Liver (tissue), 8 donors: ENCODE measurements at regions not wholly inside any gene's neighbourhood (a gene's known extent, or its start where the extent isn't known, plus 50 kb on each side); places are given as distances from the start of the nearest gene placed in this dataset.

Experiments
- DNase-seq: peaks from one replicate; pipeline ENCODE4 v3.0.0-alpha.2; 2017; ENCODE audit warnings: low spot score
- H3K27ac ChIP-seq, 2 donors: one replicate each; pipeline ENCODE4 v1.7.0; 2013; ENCODE audit warnings: inconsistent platforms in 2 of 2, low read length in 2 of 2, control low read depth in 1 of 2, low read depth in 1 of 2, mild to moderate bottlenecking in 1 of 2
- H3K27me3 ChIP-seq, 4 donors: one replicate each; pipeline versions ENCODE4 v1.6.1 to v1.7.0; 2013; ENCODE audit warnings: low read length in 3 of 4, inconsistent platforms in 1 of 4, mild to moderate bottlenecking in 1 of 4, moderate library complexity in 1 of 4; ENCODE audit not compliant: control insufficient read depth in 4 of 4, insufficient read depth in 4 of 4
- H3K36me3 ChIP-seq, 4 donors: one replicate each; pipeline versions ENCODE4 v1.6.1 to v1.7.0; 2013; ENCODE audit warnings: low read length in 3 of 4, mild to moderate bottlenecking in 3 of 4, low read depth in 1 of 4, moderate library complexity in 1 of 4; ENCODE audit not compliant: control insufficient read depth in 4 of 4, insufficient read depth in 3 of 4
- H3K4me1 ChIP-seq, 4 donors: one replicate each; pipeline versions ENCODE4 v1.6.1 to v1.7.0; 2013; ENCODE audit warnings: low read length in 3 of 4, mild to moderate bottlenecking in 3 of 4, moderate library complexity in 1 of 4; ENCODE audit not compliant: control insufficient read depth in 4 of 4, insufficient read depth in 4 of 4
- H3K4me3 ChIP-seq, 3 donors: one replicate each; pipeline versions ENCODE4 v1.6.1 to v1.7.0; 2013; ENCODE audit warnings: low read length in 3 of 3, control low read depth in 1 of 3, low read depth in 1 of 3, mild to moderate bottlenecking in 1 of 3
- H3K9ac ChIP-seq, 2 donors: one replicate each; pipeline ENCODE4 v1.7.0; 2013; ENCODE audit warnings: low read length in 2 of 2, mild to moderate bottlenecking in 2 of 2, moderate library complexity in 2 of 2, control low read depth in 1 of 2, low read depth in 1 of 2
- H3K9me3 ChIP-seq, 4 donors: one replicate each; pipeline versions ENCODE4 v1.6.1 to v1.7.0; 2013; ENCODE audit warnings: low read length in 3 of 4; ENCODE audit not compliant: control insufficient read depth in 4 of 4
- EGR1 ChIP-seq, 2 donors: IDR thresholded peaks; 2 replicates each; pipeline ENCODE4 v1.6.1; 2016 to 2018; ENCODE audit warnings: antibody characterized with exemption in 2 of 2, low read depth in 2 of 2
- FOXA1 ChIP-seq: IDR thresholded peaks from 2 replicates; pipeline ENCODE4 v1.6.1; 2016; ENCODE audit warnings: antibody characterized with exemption
- FOXA2 ChIP-seq: IDR thresholded peaks from 2 replicates; pipeline ENCODE4 v1.6.1; 2016; ENCODE audit warnings: antibody characterized with exemption
- GABPA ChIP-seq, 2 donors: IDR thresholded peaks in 1 of 2; conservative IDR thresholded peaks in 1 of 2; 2 replicates each; pipeline ENCODE4 v1.6.1; 2016; ENCODE audit warnings: antibody characterized with exemption in 2 of 2, mild to moderate bottlenecking in 1 of 2, moderate library complexity in 1 of 2
- HNF4A ChIP-seq, 2 donors: conservative IDR thresholded peaks; 2 replicates each; pipeline ENCODE4 v1.6.1; 2016; ENCODE audit warnings: antibody characterized with exemption in 2 of 2, mild to moderate bottlenecking in 2 of 2
- HNF4G ChIP-seq: IDR thresholded peaks from 2 replicates; pipeline ENCODE4 v1.6.1; 2016; ENCODE audit warnings: antibody characterized with exemption
- JUND ChIP-seq, 2 donors: IDR thresholded peaks; 2 replicates each; pipeline ENCODE4 v1.6.1; 2016; ENCODE audit warnings: antibody characterized with exemption in 2 of 2
- NR2F2 ChIP-seq: IDR thresholded peaks from 2 replicates; pipeline ENCODE4 v1.6.1; 2016; ENCODE audit warnings: antibody characterized with exemption
- RAD21 ChIP-seq, 2 donors: IDR thresholded peaks; 2 replicates each; pipeline ENCODE4 v1.6.1; 2016; ENCODE audit warnings: antibody characterized with exemption in 2 of 2, mild to moderate bottlenecking in 2 of 2
- RXRA ChIP-seq, 2 donors: IDR thresholded peaks; 2 replicates each; pipeline ENCODE4 v1.6.1; 2017 to 2018; ENCODE audit warnings: antibody characterized with exemption in 2 of 2, mild to moderate bottlenecking in 1 of 2
- SP1 ChIP-seq: IDR thresholded peaks from 2 replicates; pipeline ENCODE4 v1.6.1; 2018; ENCODE audit warnings: antibody characterized with exemption, mild to moderate bottlenecking
- TAF1 ChIP-seq: conservative IDR thresholded peaks from 2 replicates; pipeline ENCODE4 v1.6.1; 2016; ENCODE audit warnings: antibody characterized with exemption, mild to moderate bottlenecking
- YY1 ChIP-seq: IDR thresholded peaks from 2 replicates; pipeline ENCODE4 v1.6.1; 2016; ENCODE audit warnings: antibody characterized with exemption, mild to moderate bottlenecking
- WGBS: extraction: QIAGEN DNeasy Blood & Tissue Kit; methylation state at CpG from one replicate; pipeline ENCODE4 v1.1.7; 2013; 5-methylcytosine and 5-hydroxymethylcytosine counted together
- TF ChIP-seq, protein P1 (sequence below): IDR thresholded peaks from 2 replicates; pipeline ENCODE4 v1.6.1; 2016; ENCODE audit warnings: antibody characterized with exemption
- TF ChIP-seq, protein P2 (sequence below): IDR thresholded peaks from 2 replicates; pipeline ENCODE4 v1.6.1; 2016; ENCODE audit warnings: antibody characterized with exemption
- TF ChIP-seq, protein P3 (sequence below): fragments of 150-350 bp; IDR thresholded peaks from 2 replicates; pipeline ENCODE4 v1.5.1; 2017; ENCODE audit warnings: improper control_type of control experiment, low read depth, low read length; ENCODE audit not compliant: missing input control
- TF ChIP-seq, protein P4 (sequence below): IDR thresholded peaks from 2 replicates; pipeline ENCODE4 v1.6.1; 2016; ENCODE audit warnings: antibody characterized with exemption
- TF ChIP-seq, protein P5 (sequence below): IDR thresholded peaks from 2 replicates; pipeline ENCODE4 v1.6.1; 2016; ENCODE audit warnings: antibody characterized with exemption, mild to moderate bottlenecking
- donor health status: healthy.
- donor health status: healthy.
- donor health status: healthy.
- donor health status: healthy.
- donor health status: healthy.

DNA sequence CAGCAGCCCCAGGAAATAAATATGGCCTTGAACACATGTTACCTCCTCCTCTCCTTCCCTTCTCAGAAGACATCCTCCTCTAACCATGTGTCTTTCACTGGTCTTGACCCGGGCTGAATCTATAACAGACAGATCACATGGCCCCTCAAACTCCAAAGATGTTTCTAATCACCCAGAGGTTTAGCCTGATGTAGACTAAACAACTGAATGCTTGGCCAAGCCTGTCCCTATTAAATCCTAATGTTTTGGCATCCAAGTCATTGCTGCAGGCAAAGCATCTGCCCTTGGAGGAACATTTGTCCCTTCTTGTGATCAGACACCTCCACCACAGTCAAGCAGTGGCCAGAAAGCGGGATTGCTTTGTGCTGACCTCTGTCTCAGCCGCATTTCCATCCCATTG is 65.5 kb downstream of the ANKRD60 start:
- Histone ChIP-seq H3K9me3 (no peaks in the 10 kb centered on the region), H3K27me3 (peaks cover 0 to 4% (median 0%) of the 10 kb centered on the region in 4 donors), H3K4me1 (no peaks in the 10 kb centered on the region), H3K27ac (no peak overlapping the region), H3K9ac (no peak overlapping the region), H3K4me3 (no peak overlapping the region), H3K36me3 (no peaks in the 10 kb centered on the region)
- DNase-seq = no peak
- 78% methylated on average over 3 of the region's 3 CpGs for WGBS
- no peak for TF ChIP-seq FOXA1
- TF ChIP-seq, protein P1, sequence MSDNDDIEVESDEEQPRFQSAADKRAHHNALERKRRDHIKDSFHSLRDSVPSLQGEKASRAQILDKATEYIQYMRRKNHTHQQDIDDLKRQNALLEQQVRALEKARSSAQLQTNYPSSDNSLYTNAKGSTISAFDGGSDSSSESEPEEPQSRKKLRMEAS = no peak
- TF ChIP-seq, protein P2, sequence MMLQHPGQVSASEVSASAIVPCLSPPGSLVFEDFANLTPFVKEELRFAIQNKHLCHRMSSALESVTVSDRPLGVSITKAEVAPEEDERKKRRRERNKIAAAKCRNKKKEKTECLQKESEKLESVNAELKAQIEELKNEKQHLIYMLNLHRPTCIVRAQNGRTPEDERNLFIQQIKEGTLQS = no peak
- TF ChIP-seq FOXA2 = no peak
- no peak for TF ChIP-seq GABPA (IDR thresholded peaks at IDR 0.05 in 1 of 2, conservative IDR thresholded peaks at IDR 0.05 in 1 of 2)
- TF ChIP-seq, protein P3, sequence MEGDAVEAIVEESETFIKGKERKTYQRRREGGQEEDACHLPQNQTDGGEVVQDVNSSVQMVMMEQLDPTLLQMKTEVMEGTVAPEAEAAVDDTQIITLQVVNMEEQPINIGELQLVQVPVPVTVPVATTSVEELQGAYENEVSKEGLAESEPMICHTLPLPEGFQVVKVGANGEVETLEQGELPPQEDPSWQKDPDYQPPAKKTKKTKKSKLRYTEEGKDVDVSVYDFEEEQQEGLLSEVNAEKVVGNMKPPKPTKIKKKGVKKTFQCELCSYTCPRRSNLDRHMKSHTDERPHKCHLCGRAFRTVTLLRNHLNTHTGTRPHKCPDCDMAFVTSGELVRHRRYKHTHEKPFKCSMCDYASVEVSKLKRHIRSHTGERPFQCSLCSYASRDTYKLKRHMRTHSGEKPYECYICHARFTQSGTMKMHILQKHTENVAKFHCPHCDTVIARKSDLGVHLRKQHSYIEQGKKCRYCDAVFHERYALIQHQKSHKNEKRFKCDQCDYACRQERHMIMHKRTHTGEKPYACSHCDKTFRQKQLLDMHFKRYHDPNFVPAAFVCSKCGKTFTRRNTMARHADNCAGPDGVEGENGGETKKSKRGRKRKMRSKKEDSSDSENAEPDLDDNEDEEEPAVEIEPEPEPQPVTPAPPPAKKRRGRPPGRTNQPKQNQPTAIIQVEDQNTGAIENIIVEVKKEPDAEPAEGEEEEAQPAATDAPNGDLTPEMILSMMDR = no peak
- no peak for TF ChIP-seq HNF4A (conservative IDR thresholded peaks at IDR 0.05)
- TF ChIP-seq TAF1 = no peak
- TF ChIP-seq RAD21 (IDR thresholded peaks at IDR 0.05) = no peak
- no peak for TF ChIP-seq YY1
- TF ChIP-seq SP1 = no peak
- TF ChIP-seq JUND (IDR thresholded peaks at IDR 0.05) = no peak
- no peak for TF ChIP-seq RXRA (IDR thresholded peaks at IDR 0.05)
- no peak for TF ChIP-seq HNF4G
- TF ChIP-seq, protein P4, sequence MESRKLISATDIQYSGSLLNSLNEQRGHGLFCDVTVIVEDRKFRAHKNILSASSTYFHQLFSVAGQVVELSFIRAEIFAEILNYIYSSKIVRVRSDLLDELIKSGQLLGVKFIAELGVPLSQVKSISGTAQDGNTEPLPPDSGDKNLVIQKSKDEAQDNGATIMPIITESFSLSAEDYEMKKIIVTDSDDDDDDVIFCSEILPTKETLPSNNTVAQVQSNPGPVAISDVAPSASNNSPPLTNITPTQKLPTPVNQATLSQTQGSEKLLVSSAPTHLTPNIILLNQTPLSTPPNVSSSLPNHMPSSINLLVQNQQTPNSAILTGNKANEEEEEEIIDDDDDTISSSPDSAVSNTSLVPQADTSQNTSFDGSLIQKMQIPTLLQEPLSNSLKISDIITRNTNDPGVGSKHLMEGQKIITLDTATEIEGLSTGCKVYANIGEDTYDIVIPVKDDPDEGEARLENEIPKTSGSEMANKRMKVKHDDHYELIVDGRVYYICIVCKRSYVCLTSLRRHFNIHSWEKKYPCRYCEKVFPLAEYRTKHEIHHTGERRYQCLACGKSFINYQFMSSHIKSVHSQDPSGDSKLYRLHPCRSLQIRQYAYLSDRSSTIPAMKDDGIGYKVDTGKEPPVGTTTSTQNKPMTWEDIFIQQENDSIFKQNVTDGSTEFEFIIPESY = no peak
- no peak for TF ChIP-seq NR2F2
- TF ChIP-seq, protein P5, sequence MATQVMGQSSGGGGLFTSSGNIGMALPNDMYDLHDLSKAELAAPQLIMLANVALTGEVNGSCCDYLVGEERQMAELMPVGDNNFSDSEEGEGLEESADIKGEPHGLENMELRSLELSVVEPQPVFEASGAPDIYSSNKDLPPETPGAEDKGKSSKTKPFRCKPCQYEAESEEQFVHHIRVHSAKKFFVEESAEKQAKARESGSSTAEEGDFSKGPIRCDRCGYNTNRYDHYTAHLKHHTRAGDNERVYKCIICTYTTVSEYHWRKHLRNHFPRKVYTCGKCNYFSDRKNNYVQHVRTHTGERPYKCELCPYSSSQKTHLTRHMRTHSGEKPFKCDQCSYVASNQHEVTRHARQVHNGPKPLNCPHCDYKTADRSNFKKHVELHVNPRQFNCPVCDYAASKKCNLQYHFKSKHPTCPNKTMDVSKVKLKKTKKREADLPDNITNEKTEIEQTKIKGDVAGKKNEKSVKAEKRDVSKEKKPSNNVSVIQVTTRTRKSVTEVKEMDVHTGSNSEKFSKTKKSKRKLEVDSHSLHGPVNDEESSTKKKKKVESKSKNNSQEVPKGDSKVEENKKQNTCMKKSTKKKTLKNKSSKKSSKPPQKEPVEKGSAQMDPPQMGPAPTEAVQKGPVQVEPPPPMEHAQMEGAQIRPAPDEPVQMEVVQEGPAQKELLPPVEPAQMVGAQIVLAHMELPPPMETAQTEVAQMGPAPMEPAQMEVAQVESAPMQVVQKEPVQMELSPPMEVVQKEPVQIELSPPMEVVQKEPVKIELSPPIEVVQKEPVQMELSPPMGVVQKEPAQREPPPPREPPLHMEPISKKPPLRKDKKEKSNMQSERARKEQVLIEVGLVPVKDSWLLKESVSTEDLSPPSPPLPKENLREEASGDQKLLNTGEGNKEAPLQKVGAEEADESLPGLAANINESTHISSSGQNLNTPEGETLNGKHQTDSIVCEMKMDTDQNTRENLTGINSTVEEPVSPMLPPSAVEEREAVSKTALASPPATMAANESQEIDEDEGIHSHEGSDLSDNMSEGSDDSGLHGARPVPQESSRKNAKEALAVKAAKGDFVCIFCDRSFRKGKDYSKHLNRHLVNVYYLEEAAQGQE = no peak
- TF ChIP-seq EGR1 (IDR thresholded peaks at IDR 0.05; ENCODE audit: low read depth in 2 of 2) = no peak

DNA sequence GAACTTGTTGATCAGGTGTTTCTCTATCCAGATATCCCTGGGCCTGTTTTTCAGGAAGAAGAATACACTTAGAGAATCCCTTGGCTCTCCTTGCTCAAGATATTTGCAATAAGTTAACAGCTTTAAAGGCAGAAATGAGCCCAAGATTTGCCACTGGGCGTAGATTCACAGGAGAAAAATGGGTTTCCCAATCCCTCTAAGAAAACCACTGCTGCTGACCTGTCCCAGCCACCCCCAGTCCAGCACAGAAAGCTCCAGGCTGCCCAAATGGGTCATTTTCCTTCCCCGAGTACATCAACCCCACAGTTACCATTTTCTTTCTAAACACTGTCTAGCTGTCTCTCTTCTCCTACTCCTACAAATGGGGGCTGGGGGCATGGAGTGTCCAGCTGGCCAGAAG is 67.3 kb downstream of the ANKRD60 start:
- 86% methylated on average over 2 of the region's 2 CpGs for WGBS
- Histone ChIP-seq H3K36me3 (no peaks in the 10 kb centered on the region), H3K27ac (no peak overlapping the region)
- TF ChIP-seq RAD21 (IDR thresholded peaks at IDR 0.05) (no peak), EGR1 (IDR thresholded peaks at IDR 0.05; ENCODE audit: low read depth in 2 of 2) (no peak), JUND (IDR thresholded peaks at IDR 0.05) (no peak), NR2F2 (no peak), HNF4A (conservative IDR thresholded peaks at IDR 0.05) (no peak), RXRA (IDR thresholded peaks at IDR 0.05) (no peak), YY1 (no peak), GABPA (IDR thresholded peaks at IDR 0.05 in 1 of 2, conservative IDR thresholded peaks at IDR 0.05 in 1 of 2) (no peak), FOXA1 (no peak), TAF1 (no peak), SP1 (no peak)
- TF ChIP-seq, protein P4 = no peak
- TF ChIP-seq, protein P1 = no peak
- TF ChIP-seq, protein P2 = no peak

More for the DNA sequence above, 67.3 kb downstream of the ANKRD60 start:
- no peaks in the 10 kb centered on the region for H3K4me1 ChIP-seq
- no peaks in the 10 kb centered on the region for H3K9me3 ChIP-seq
- no peak overlapping the region for H3K9ac ChIP-seq
- DNase-seq = no peak
- peaks cover 0 to 4% (median 0%) of the 10 kb centered on the region in 4 donors for H3K27me3 ChIP-seq
- H3K4me3 ChIP-seq = no peak overlapping the region
